Mesenchymal stem cell (in vitro differentiated cells and primary cell): ENCODE measurements at regions not wholly inside any gene's neighbourhood (a gene's known extent, or its start where the extent isn't known, plus 50 kb on each side); places are given as distances from the start of the nearest gene placed in this dataset.

Experiments used
- DNase-seq: peaks from one replicate; pipeline ENCODE4 v3.0.0-alpha.2; 2013
- H2AFZ ChIP-seq: one replicate; pipeline ENCODE4 v1.6.1; 2013; ENCODE audit warnings: low read depth, mild to moderate bottlenecking, control low read depth, inconsistent platforms, low read length, moderate library complexity
- H2AK5ac ChIP-seq: 2 replicates; pipeline ENCODE4 v1.6.1; 2013; ENCODE audit warnings: low read length, moderate library complexity, mild to moderate bottlenecking, inconsistent platforms; ENCODE audit not compliant: severe bottlenecking
- H2BK120ac ChIP-seq: one replicate; pipeline ENCODE4 v1.6.1; 2013; ENCODE audit warnings: low read depth, mild to moderate bottlenecking, inconsistent platforms, low read length, moderate library complexity
- H2BK12ac ChIP-seq, 2 experiments: one replicate each; pipeline ENCODE4 v1.6.1; 2013; ENCODE audit warnings: inconsistent platforms in 2 of 2, low read length in 2 of 2, mild to moderate bottlenecking in 2 of 2, moderate library complexity in 2 of 2, control low read depth in 1 of 2
- H2BK15ac ChIP-seq: one replicate; pipeline ENCODE4 v1.6.1; 2013; ENCODE audit warnings: mild to moderate bottlenecking, low read depth, inconsistent platforms; ENCODE audit not compliant: poor library complexity, severe bottlenecking
- H2BK5ac ChIP-seq: 2 replicates; pipeline ENCODE4 v1.6.1; 2013; ENCODE audit warnings: low read depth, mild to moderate bottlenecking, low read length, control low read depth, inconsistent platforms; ENCODE audit not compliant: poor library complexity, severe bottlenecking
- H3K14ac ChIP-seq, 2 experiments: one replicate each; pipeline ENCODE4 v1.6.1; 2013; ENCODE audit warnings: inconsistent platforms in 2 of 2, low read length in 2 of 2, control low read depth in 1 of 2, mild to moderate bottlenecking in 1 of 2, moderate library complexity in 1 of 2
- H3K18ac ChIP-seq, 2 experiments: one replicate each; pipeline ENCODE4 v1.6.1; 2013; ENCODE audit warnings: inconsistent platforms in 2 of 2, low read length in 2 of 2, control low read depth in 1 of 2, low read depth in 1 of 2, mild to moderate bottlenecking in 1 of 2
- H3K23ac ChIP-seq, 2 experiments: one replicate each; pipeline ENCODE4 v1.6.1; 2013; ENCODE audit warnings: inconsistent platforms in 2 of 2, low read length in 2 of 2, mild to moderate bottlenecking in 2 of 2, moderate library complexity in 2 of 2, control low read depth in 1 of 2
- H3K27ac ChIP-seq: 2 replicates; pipeline ENCODE4 v1.5.1; 2013; ENCODE audit warnings: mild to moderate bottlenecking, moderate library complexity, low read length, control low read depth, inconsistent platforms; ENCODE audit not compliant: poor library complexity, severe bottlenecking
- H3K27me3 ChIP-seq, 2 experiments: 2 replicates each; pipeline versions ENCODE4 v1.6.1 to v1.7.0; 2013; ENCODE audit warnings: low read length in 2 of 2, mild to moderate bottlenecking in 2 of 2, moderate library complexity in 2 of 2, control low read depth in 1 of 2, inconsistent platforms in 1 of 2; ENCODE audit not compliant: control insufficient read depth in 1 of 2, insufficient read depth in 1 of 2
- H3K36me3 ChIP-seq, 2 experiments: 2 replicates each; pipeline versions ENCODE4 v1.6.1 to v1.7.0; 2013; ENCODE audit warnings: low read length in 2 of 2, control low read depth in 1 of 2, inconsistent platforms in 1 of 2, low read depth in 1 of 2, mild to moderate bottlenecking in 1 of 2; ENCODE audit not compliant: insufficient read depth in 2 of 2, control insufficient read depth in 1 of 2
- H3K4ac ChIP-seq, 2 experiments: one replicate each; pipeline ENCODE4 v1.6.1; 2013; ENCODE audit warnings: inconsistent platforms in 2 of 2, low read length in 2 of 2, mild to moderate bottlenecking in 2 of 2, moderate library complexity in 2 of 2, control low read depth in 1 of 2, low read depth in 1 of 2
- H3K4me1 ChIP-seq: 2 replicates; pipeline ENCODE4 v1.6.1; 2013; ENCODE audit warnings: low read depth, low read length, control low read depth; ENCODE audit not compliant: control insufficient read depth, insufficient read depth
- H3K4me2 ChIP-seq: 2 replicates; pipeline ENCODE4 v1.6.1; 2013; ENCODE audit warnings: low read length, mild to moderate bottlenecking, inconsistent platforms; ENCODE audit not compliant: poor library complexity, severe bottlenecking
- H3K4me3 ChIP-seq, 2 experiments: 2 replicates each; pipeline versions ENCODE4 v1.5.1 to v1.7.0; 2013; ENCODE audit warnings: low read length in 2 of 2, mild to moderate bottlenecking in 2 of 2, control low read depth in 1 of 2, low read depth in 1 of 2; ENCODE audit not compliant: insufficient read depth in 1 of 2
- H3K79me1 ChIP-seq: replicated peaks from 2 replicates; pipeline ENCODE4 v1.6.1; 2013; ENCODE audit warnings: mild to moderate bottlenecking, control low read depth, low read length, inconsistent platforms; ENCODE audit not compliant: poor library complexity, severe bottlenecking
- H3K9ac ChIP-seq: 2 replicates; pipeline ENCODE4 v1.7.0; 2013; ENCODE audit warnings: mild to moderate bottlenecking, low read length, moderate library complexity
- H3K9me3 ChIP-seq: 2 replicates; pipeline ENCODE4 v1.7.0; 2013; ENCODE audit warnings: mild to moderate bottlenecking, low read length; ENCODE audit not compliant: control insufficient read depth
- H4K8ac ChIP-seq: one replicate; pipeline ENCODE4 v1.6.1; 2013; ENCODE audit warnings: inconsistent platforms, mild to moderate bottlenecking, low read length, moderate library complexity
- H4K91ac ChIP-seq: one replicate; pipeline ENCODE4 v1.6.1; 2013; ENCODE audit warnings: mild to moderate bottlenecking, low read length, inconsistent platforms
- whole genome bisulfite sequencing: methylation state at CpG from one replicate; pipeline ENCODE4 v1.1.7; 2013; ENCODE audit warnings: mixed read lengths; 5-methylcytosine and 5-hydroxymethylcytosine counted together

- peak; percentile 21 for DNase-seq
- no peak overlapping the region for H3K9ac ChIP-seq
- no peaks in the 10 kb centered on the region for H3K27me3 ChIP-seq
- no peak overlapping the region for H3K4me3 ChIP-seq
- H3K9me3 ChIP-seq, result peaks cover 8% of the 10 kb centered on the region
- no peak overlapping the region for H4K91ac ChIP-seq
- no peak overlapping the region for H2BK15ac ChIP-seq
- H3K4ac ChIP-seq, result no peak overlapping the region
- no peak overlapping the region for H2BK12ac ChIP-seq
- 19% methylated on average over 2 of the region's 2 CpGs for WGBS
- no peak overlapping the region for H3K23ac ChIP-seq
- no peak overlapping the region for H3K18ac ChIP-seq
- no peak overlapping the region for H2AK5ac ChIP-seq
- no peak overlapping the region for H2BK5ac ChIP-seq
- no peak overlapping the region for H3K27ac ChIP-seq
- H3K4me1 ChIP-seq, result no peaks in the 10 kb centered on the region
- H4K8ac ChIP-seq, result no peak overlapping the region
- H2AFZ ChIP-seq, result no peak overlapping the region
- no peaks in the 10 kb centered on the region for H3K79me1 ChIP-seq
- no peak overlapping the region for H3K4me2 ChIP-seq
- H3K36me3 ChIP-seq, result no peaks in the 10 kb centered on the region
- H3K14ac ChIP-seq, result no peak overlapping the region
- no peak overlapping the region for H2BK120ac ChIP-seq
Measured at GRCh38 chr1:82086739-82087138, 286.0 kb downstream of the ADGRL2 start.

GRCh38 chr1:82079607-82080006 is 278.9 kb downstream of the ADGRL2 start:
- no peak for DNase-seq
- no peak overlapping the region for H3K18ac ChIP-seq
- H3K9me3 ChIP-seq, result no peaks in the 10 kb centered on the region
- no peaks in the 10 kb centered on the region for H3K27me3 ChIP-seq
- no peak overlapping the region for H3K9ac ChIP-seq
- no peak overlapping the region for H3K27ac ChIP-seq
- H2BK12ac ChIP-seq, result no peak overlapping the region
- H3K79me1 ChIP-seq, result no peaks in the 10 kb centered on the region
- H3K4ac ChIP-seq, result no peak overlapping the region
- H4K8ac ChIP-seq, result no peak overlapping the region
- H2BK15ac ChIP-seq, result no peak overlapping the region
- no peak overlapping the region for H3K4me3 ChIP-seq
- H2AFZ ChIP-seq, result no peak overlapping the region
- H3K4me2 ChIP-seq, result no peak overlapping the region
- no peak overlapping the region for H3K23ac ChIP-seq
- no peak overlapping the region for H2BK5ac ChIP-seq
- WGBS, result no CpG with 5 or more reads among the region's 1 CpG
- H2BK120ac ChIP-seq, result no peak overlapping the region
- no peaks in the 10 kb centered on the region for H3K36me3 ChIP-seq
- no peak overlapping the region for H2AK5ac ChIP-seq
- no peak overlapping the region for H4K91ac ChIP-seq
- no peak overlapping the region for H3K14ac ChIP-seq
- peaks cover 3% of the 10 kb centered on the region for H3K4me1 ChIP-seq

- no peak for DNase-seq
- no peak overlapping the region for H2AK5ac ChIP-seq
- H4K91ac ChIP-seq, result no peak overlapping the region
- H2BK120ac ChIP-seq, result no peak overlapping the region
- no CpG with 5 or more reads among the region's 1 CpG for WGBS
- H3K36me3 ChIP-seq, result no peaks in the 10 kb centered on the region
- no peaks in the 10 kb centered on the region for H3K27me3 ChIP-seq
- H3K4me3 ChIP-seq, result no peak overlapping the region
- H3K4me2 ChIP-seq, result no peak overlapping the region
- H2BK5ac ChIP-seq, result no peak overlapping the region
- no peak overlapping the region for H3K18ac ChIP-seq
- H3K23ac ChIP-seq, result no peak overlapping the region
- no peak overlapping the region for H3K4ac ChIP-seq
- no peak overlapping the region for H2BK15ac ChIP-seq
- H2AFZ ChIP-seq, result no peak overlapping the region
- no peak overlapping the region for H4K8ac ChIP-seq
- H3K14ac ChIP-seq, result no peak overlapping the region
- H3K9me3 ChIP-seq, result no peaks in the 10 kb centered on the region
- no peak overlapping the region for H3K9ac ChIP-seq
- H3K79me1 ChIP-seq, result no peaks in the 10 kb centered on the region
- no peak overlapping the region for H2BK12ac ChIP-seq
- H3K27ac ChIP-seq, result no peak overlapping the region
- H3K4me1 ChIP-seq, result peaks cover 3% of the 10 kb centered on the region
Measured at GRCh38 chr1:82073659-82074058, 272.9 kb downstream of the ADGRL2 start.

DNA sequence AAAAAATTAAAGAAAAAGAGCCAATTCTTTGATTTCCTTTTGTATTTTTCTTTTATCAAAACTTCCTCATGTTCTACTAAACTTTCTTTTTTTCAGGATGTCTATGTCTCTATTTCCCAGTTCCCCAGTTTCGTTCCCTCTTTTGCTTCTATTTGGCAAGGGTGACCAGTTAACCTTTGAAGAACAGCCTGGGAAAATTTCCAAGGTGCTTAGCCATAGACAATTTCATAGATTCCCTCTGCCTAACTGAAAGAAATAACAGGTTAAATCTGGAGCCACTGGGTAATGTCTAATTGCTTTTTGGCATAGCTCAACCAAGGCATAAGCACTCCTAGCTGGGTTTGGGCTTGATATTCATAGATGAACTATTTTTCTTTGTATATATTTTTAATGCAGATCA is 272.3 kb downstream of the ADGRL2 start:
- H4K8ac ChIP-seq, result no peak overlapping the region
- H4K91ac ChIP-seq, result no peak overlapping the region
- no peaks in the 10 kb centered on the region for H3K36me3 ChIP-seq
- no peak overlapping the region for H2BK15ac ChIP-seq
- WGBS, result 100% methylated on average over 1 of the region's 1 CpG
- no peak overlapping the region for H2AFZ ChIP-seq
- no peaks in the 10 kb centered on the region for H3K79me1 ChIP-seq
- H3K27ac ChIP-seq, result no peak overlapping the region
- H3K9me3 ChIP-seq, result no peaks in the 10 kb centered on the region
- H3K9ac ChIP-seq, result no peak overlapping the region
- DNase-seq, result no peak
- H3K4me1 ChIP-seq, result peaks cover 3% of the 10 kb centered on the region
- H3K4me2 ChIP-seq, result no peak overlapping the region
- H3K27me3 ChIP-seq, result no peaks in the 10 kb centered on the region
- H3K4me3 ChIP-seq, result no peak overlapping the region
- H2BK12ac ChIP-seq, result no peak overlapping the region
- H3K18ac ChIP-seq, result no peak overlapping the region
- H2BK120ac ChIP-seq, result no peak overlapping the region
- no peak overlapping the region for H2AK5ac ChIP-seq
- no peak overlapping the region for H2BK5ac ChIP-seq
- H3K23ac ChIP-seq, result no peak overlapping the region
- H3K14ac ChIP-seq, result no peak overlapping the region
- no peak overlapping the region for H3K4ac ChIP-seq
